ENCODE measurements at regions not wholly inside any gene's neighbourhood (a gene's known extent, or its start where the extent isn't known, plus 50 kb on each side); places are given as distances from the start of the nearest gene placed in this dataset.

DNA sequence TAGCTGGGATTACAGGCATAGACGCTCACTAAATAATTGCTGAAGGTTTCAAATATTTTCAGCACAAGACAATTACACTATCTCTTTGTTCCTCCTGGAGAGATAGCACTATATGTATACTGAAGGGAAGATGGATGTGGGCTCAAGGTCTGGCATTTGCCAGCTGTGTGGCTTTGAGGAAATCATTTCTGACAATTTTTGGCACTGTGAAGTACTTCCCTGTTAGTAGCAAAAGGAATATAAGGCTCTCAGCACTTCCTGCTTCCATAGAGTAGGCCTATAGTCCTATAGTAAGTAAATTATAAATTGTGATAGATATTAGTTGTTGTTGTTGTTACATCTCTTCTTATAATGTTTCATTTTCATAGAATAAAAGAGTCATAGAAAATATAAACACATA lies 271.1 kb downstream of the SAMD5 start:
- Mint-ChIP-seq H3K4me1 (ENCODE audit: unreplicated experiment) (peaks cover 12% of the 10 kb centered on the region), H3K27ac (ENCODE audit: unreplicated experiment) (no peak overlapping the region), H3K36me3 (ENCODE audit: unreplicated experiment) (no peaks in the 10 kb centered on the region), H3K9me3 (ENCODE audit: unreplicated experiment) (no peaks in the 10 kb centered on the region), H3K4me3 (ENCODE audit: unreplicated experiment) (no peak overlapping the region), H3K27me3 (ENCODE audit: unreplicated experiment) (no peaks in the 10 kb centered on the region)
- TF ChIP-seq, protein P1, sequence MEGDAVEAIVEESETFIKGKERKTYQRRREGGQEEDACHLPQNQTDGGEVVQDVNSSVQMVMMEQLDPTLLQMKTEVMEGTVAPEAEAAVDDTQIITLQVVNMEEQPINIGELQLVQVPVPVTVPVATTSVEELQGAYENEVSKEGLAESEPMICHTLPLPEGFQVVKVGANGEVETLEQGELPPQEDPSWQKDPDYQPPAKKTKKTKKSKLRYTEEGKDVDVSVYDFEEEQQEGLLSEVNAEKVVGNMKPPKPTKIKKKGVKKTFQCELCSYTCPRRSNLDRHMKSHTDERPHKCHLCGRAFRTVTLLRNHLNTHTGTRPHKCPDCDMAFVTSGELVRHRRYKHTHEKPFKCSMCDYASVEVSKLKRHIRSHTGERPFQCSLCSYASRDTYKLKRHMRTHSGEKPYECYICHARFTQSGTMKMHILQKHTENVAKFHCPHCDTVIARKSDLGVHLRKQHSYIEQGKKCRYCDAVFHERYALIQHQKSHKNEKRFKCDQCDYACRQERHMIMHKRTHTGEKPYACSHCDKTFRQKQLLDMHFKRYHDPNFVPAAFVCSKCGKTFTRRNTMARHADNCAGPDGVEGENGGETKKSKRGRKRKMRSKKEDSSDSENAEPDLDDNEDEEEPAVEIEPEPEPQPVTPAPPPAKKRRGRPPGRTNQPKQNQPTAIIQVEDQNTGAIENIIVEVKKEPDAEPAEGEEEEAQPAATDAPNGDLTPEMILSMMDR (IDR thresholded peaks at IDR 0.05): no peak
- DNase-seq (ENCODE audit: extremely low spot score, unreplicated experiment): no peak

DNA sequence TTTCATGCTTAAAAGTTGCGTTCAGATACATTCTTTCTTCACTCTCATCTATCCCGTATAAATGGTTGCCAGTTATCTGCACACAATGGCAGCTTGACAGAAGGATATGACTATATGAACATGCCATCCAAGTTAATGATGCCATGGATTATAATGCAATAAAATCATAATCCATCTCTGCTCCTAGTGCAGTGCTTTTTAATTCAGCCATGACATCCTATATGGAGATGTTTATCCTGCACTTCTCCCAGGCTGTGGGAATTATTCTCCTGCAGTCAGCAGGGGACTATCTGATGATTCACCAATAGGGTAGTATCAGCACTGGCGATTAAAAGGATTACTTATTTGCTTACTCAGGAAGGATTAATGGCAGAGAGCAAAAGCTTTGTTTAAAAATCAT lies 273.8 kb downstream of the SAMD5 start:
- peaks cover 12% of the 10 kb centered on the region for H3K4me1 Mint-ChIP-seq (ENCODE audit: unreplicated experiment)
- H3K9me3 Mint-ChIP-seq (ENCODE audit: unreplicated experiment): no peaks in the 10 kb centered on the region
- H3K36me3 Mint-ChIP-seq (ENCODE audit: unreplicated experiment): no peaks in the 10 kb centered on the region
- peak overlapping the region; percentile 67 for H3K27ac Mint-ChIP-seq (ENCODE audit: unreplicated experiment)
- TF ChIP-seq, protein P1 (IDR thresholded peaks at IDR 0.05): no peak
- no peak for DNase-seq (ENCODE audit: extremely low spot score, unreplicated experiment)
- H3K27me3 Mint-ChIP-seq (ENCODE audit: unreplicated experiment): no peaks in the 10 kb centered on the region
- H3K4me3 Mint-ChIP-seq (ENCODE audit: unreplicated experiment): no peak overlapping the region

DNA sequence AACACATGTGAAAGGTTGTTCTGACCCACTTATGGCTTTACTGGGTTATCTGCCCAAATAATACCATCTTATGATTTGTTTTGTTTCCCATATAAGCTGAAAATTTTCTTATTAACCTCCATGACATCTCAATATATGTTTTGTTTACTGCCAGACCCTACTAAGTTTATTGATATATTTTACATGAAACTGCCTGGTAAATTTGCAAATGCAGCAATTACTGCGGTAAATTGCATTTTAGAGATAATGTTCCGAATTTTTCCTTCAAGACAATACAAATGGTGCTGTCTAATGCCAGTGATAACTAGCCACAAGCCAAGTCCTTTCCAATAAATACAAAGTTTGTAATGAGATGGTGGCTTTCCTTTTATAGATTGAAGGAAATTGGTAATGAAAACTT lies 275.9 kb downstream of the SAMD5 start:
- no peak overlapping the region for H3K4me3 Mint-ChIP-seq (ENCODE audit: unreplicated experiment)
- H3K27ac Mint-ChIP-seq (ENCODE audit: unreplicated experiment): no peak overlapping the region
- TF ChIP-seq, protein P1 (IDR thresholded peaks at IDR 0.05): no peak
- no peaks in the 10 kb centered on the region for H3K36me3 Mint-ChIP-seq (ENCODE audit: unreplicated experiment)
- no peak for DNase-seq (ENCODE audit: extremely low spot score, unreplicated experiment)
- no peaks in the 10 kb centered on the region for H3K27me3 Mint-ChIP-seq (ENCODE audit: unreplicated experiment)
- H3K4me1 Mint-ChIP-seq (ENCODE audit: unreplicated experiment): peaks cover 12% of the 10 kb centered on the region
- peaks cover 2% of the 10 kb centered on the region for H3K9me3 Mint-ChIP-seq (ENCODE audit: unreplicated experiment)

DNA sequence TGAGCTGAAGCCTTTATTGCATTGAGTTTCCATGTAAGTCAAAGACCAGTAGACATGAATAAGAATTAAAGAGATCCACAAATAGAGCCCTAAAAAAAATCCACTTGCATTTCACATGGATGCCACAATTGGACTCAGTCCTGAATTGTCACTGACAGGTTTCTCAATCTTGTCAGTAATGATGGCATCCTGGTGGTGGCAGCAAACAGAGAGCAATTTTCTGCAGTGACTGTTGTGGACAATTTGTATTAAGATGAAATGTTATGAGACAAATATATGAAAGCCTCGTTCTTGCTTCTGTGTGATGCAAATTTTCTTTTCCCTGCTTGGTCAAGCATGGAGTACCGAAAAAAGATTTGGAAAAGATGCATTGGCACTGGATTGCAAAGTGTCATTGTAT lies 278.9 kb downstream of the SAMD5 start:
- no peak for DNase-seq (ENCODE audit: extremely low spot score, unreplicated experiment)
- peaks cover 5% of the 10 kb centered on the region for H3K9me3 Mint-ChIP-seq (ENCODE audit: unreplicated experiment)
- no peak overlapping the region for H3K4me3 Mint-ChIP-seq (ENCODE audit: unreplicated experiment)
- H3K4me1 Mint-ChIP-seq (ENCODE audit: unreplicated experiment): peaks cover 4% of the 10 kb centered on the region
- H3K27me3 Mint-ChIP-seq (ENCODE audit: unreplicated experiment): no peaks in the 10 kb centered on the region
- H3K27ac Mint-ChIP-seq (ENCODE audit: unreplicated experiment): no peak overlapping the region
- H3K36me3 Mint-ChIP-seq (ENCODE audit: unreplicated experiment): no peaks in the 10 kb centered on the region
- TF ChIP-seq, protein P1 (IDR thresholded peaks at IDR 0.05): peak; percentile 30

DNA sequence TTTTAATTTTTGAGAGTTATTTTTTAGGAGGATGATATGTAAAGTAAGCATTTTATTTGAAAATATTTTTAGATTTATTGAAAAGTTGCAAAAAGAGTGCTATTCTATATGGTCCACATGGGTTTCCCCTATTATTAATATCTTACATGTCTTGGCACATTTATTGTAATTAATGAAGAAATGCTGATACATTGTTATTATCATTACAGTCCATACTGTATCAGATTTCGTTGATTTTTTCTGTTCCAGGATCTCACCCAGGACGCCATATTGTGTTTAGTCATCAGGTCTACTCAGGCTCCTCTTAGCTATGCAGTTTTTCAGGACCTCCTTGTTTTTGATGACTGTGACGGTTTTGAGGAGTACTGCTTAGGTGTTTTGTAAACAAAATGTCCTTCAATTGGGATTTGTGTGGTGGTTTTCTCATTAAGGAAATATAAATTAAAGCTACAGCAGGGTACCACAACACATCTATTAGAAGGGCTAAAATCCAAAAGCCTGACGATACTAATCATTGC lies 281.0 kb downstream of the SAMD5 start:
- Mint-ChIP-seq H3K4me3 (ENCODE audit: unreplicated experiment) (no peak overlapping the region), H3K36me3 (ENCODE audit: unreplicated experiment) (no peaks in the 10 kb centered on the region), H3K4me1 (ENCODE audit: unreplicated experiment) (no peaks in the 10 kb centered on the region), H3K27ac (ENCODE audit: unreplicated experiment) (no peak overlapping the region), H3K9me3 (ENCODE audit: unreplicated experiment) (peaks cover 5% of the 10 kb centered on the region), H3K27me3 (ENCODE audit: unreplicated experiment) (no peaks in the 10 kb centered on the region)
- TF ChIP-seq, protein P1 (IDR thresholded peaks at IDR 0.05): no peak
- no peak for DNase-seq (ENCODE audit: extremely low spot score, unreplicated experiment)

Measured in osteocyte (in vitro differentiated cells).